Trophoblast cell (in vitro differentiated cells and primary cell): ENCODE measurements at regions not wholly inside any gene's neighbourhood (a gene's known extent, or its start where the extent isn't known, plus 50 kb on each side); places are given as distances from the start of the nearest gene placed in this dataset.

Experiments
- DNase-seq, 2 donors: peaks; one replicate each; pipeline ENCODE4 v3.0.0-alpha.2; 2016
- H2AFZ ChIP-seq: 2 replicates; pipeline ENCODE4 v1.6.1; 2013; ENCODE audit warnings: low read length, moderate library complexity, mild to moderate bottlenecking; ENCODE audit not compliant: insufficient read depth, poor library complexity
- H2AK5ac ChIP-seq: 2 replicates; pipeline ENCODE4 v1.6.1; 2013; ENCODE audit warnings: mild to moderate bottlenecking, low read length
- H2BK120ac ChIP-seq: 2 replicates; pipeline ENCODE4 v1.6.1; 2013; ENCODE audit warnings: low read length, mild to moderate bottlenecking, moderate library complexity; ENCODE audit not compliant: insufficient read depth, poor library complexity
- H2BK12ac ChIP-seq: 2 replicates; pipeline ENCODE4 v1.6.1; 2013; ENCODE audit warnings: mild to moderate bottlenecking, low read length, moderate library complexity
- H2BK5ac ChIP-seq: 2 replicates; pipeline ENCODE4 v1.6.1; 2013; ENCODE audit warnings: low read length, low read depth, moderate library complexity, mild to moderate bottlenecking; ENCODE audit not compliant: poor library complexity
- H3K14ac ChIP-seq: 2 replicates; pipeline ENCODE4 v1.6.1; 2013; ENCODE audit warnings: mild to moderate bottlenecking, low read length
- H3K18ac ChIP-seq: 2 replicates; pipeline ENCODE4 v1.6.1; 2013; ENCODE audit warnings: mild to moderate bottlenecking, low read length
- H3K23ac ChIP-seq: 2 replicates; pipeline ENCODE4 v1.6.1; 2013; ENCODE audit warnings: low read length
- H3K27ac ChIP-seq: 2 replicates; pipeline ENCODE4 v1.5.1; 2013; ENCODE audit warnings: low read depth, mild to moderate bottlenecking, inconsistent platforms, low read length, moderate library complexity
- H3K27me3 ChIP-seq: 2 replicates; pipeline ENCODE4 v1.6.1; 2013; ENCODE audit warnings: inconsistent platforms, mild to moderate bottlenecking, low read length, moderate library complexity; ENCODE audit not compliant: insufficient read depth
- H3K36me3 ChIP-seq, 2 experiments: 1 replicate in 1 of 2; 2 replicates in 1 of 2; pipeline ENCODE4 v1.6.1; 2013; ENCODE audit warnings: low read length in 2 of 2, mild to moderate bottlenecking in 2 of 2, moderate library complexity in 1 of 2; ENCODE audit not compliant: insufficient read depth in 2 of 2, control insufficient read depth in 1 of 2
- H3K4ac ChIP-seq: 2 replicates; pipeline ENCODE4 v1.6.1; 2013; ENCODE audit warnings: low read depth, mild to moderate bottlenecking, low read length, moderate library complexity
- H3K4me1 ChIP-seq, 2 experiments: 1 replicate in 1 of 2; 2 replicates in 1 of 2; pipeline ENCODE4 v1.6.1; 2013; ENCODE audit warnings: low read length in 2 of 2, mild to moderate bottlenecking in 2 of 2, moderate library complexity in 1 of 2; ENCODE audit not compliant: insufficient read depth in 2 of 2, control insufficient read depth in 1 of 2
- H3K4me2 ChIP-seq: 2 replicates; pipeline ENCODE4 v1.6.1; 2013; ENCODE audit warnings: inconsistent platforms, mild to moderate bottlenecking, low read length, moderate library complexity
- H3K4me3 ChIP-seq: 2 replicates; pipeline ENCODE4 v1.5.1; 2013; ENCODE audit warnings: mild to moderate bottlenecking, low read depth, low read length, inconsistent platforms
- H3K79me1 ChIP-seq: one replicate; pipeline ENCODE4 v1.6.1; 2013; ENCODE audit warnings: low read length
- H3K79me2 ChIP-seq: 2 replicates; pipeline ENCODE4 v1.6.1; 2013; ENCODE audit warnings: low read length, mild to moderate bottlenecking; ENCODE audit not compliant: control insufficient read depth, insufficient read depth, poor library complexity
- H3K9ac ChIP-seq: 2 replicates; pipeline ENCODE4 v1.6.1; 2013; ENCODE audit warnings: mild to moderate bottlenecking, low read length
- H3K9me3 ChIP-seq: 2 replicates; pipeline ENCODE4 v1.6.1; 2013; ENCODE audit warnings: low read depth, mild to moderate bottlenecking, control low read depth, inconsistent platforms, low read length; ENCODE audit not compliant: insufficient read depth
- H4K12ac ChIP-seq: 2 replicates; pipeline ENCODE4 v1.6.1; 2013; ENCODE audit warnings: low read depth, mild to moderate bottlenecking, low read length, moderate library complexity
- H4K8ac ChIP-seq: 2 replicates; pipeline ENCODE4 v1.6.1; 2013; ENCODE audit warnings: low read depth, mild to moderate bottlenecking, low read length, moderate library complexity
- H4K91ac ChIP-seq: one replicate; pipeline ENCODE4 v1.6.1; 2013; ENCODE audit warnings: low read depth, mild to moderate bottlenecking, low read length, moderate library complexity
- WGBS: extraction: QIAGEN DNeasy Blood & Tissue Kit; methylation state at CpG from one replicate; pipeline ENCODE4 v1.1.7; 2013; ENCODE audit warnings: missing lambda C conversion rate; ENCODE audit not compliant: insufficient read length, insufficient coverage; ENCODE audit errors: extremely low coverage; 5-methylcytosine and 5-hydroxymethylcytosine counted together

DNA sequence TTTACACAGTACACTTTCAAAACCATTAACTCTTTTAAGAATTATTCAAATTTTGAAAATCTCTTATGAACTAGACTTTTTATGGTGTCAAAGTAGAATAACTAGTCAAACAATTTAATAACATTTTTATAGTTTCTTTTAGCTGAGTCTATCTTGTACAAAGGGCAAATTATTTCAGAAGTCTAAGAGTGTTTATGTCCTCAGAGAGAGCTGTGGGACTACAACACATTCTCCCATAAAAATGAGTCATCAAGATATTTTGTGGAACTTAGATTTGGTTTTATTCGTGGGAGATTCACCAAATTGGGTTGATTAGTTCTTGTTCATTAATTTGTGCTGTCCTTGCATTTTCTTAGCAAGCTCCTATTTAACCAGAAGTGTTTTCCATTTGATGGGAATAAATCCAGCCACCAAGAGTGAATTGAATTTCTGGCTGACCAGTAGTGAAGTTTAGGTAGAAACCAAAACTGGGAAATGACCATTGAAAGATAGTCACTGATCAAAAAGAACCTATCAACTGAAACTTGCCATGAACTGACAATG lies 291.0 kb downstream of the DLEU7 start:
- DNase-seq = no peak
- no CpG with 5 or more reads among the region's 1 CpG for WGBS
- H3K36me3 ChIP-seq = no peaks in the 10 kb centered on the region

GRCh38 chr13:50561739-50562138 lies 281.8 kb downstream of the DLEU7 start:
- H3K18ac ChIP-seq = no peak overlapping the region
- no peak overlapping the region for H3K9ac ChIP-seq
- H3K14ac ChIP-seq = no peak overlapping the region
- no peaks in the 10 kb centered on the region for H3K79me2 ChIP-seq
- H3K27ac ChIP-seq = no peak overlapping the region
- no peaks in the 10 kb centered on the region for H3K9me3 ChIP-seq
- H3K27me3 ChIP-seq = no peaks in the 10 kb centered on the region
- H3K4me1 ChIP-seq = no peaks in the 10 kb centered on the region
- H3K4me3 ChIP-seq = no peak overlapping the region
- H2AFZ ChIP-seq = no peak overlapping the region
- H2AK5ac ChIP-seq = no peak overlapping the region
- no peak overlapping the region for H2BK120ac ChIP-seq
- no peak overlapping the region for H3K4me2 ChIP-seq
- DNase-seq = no peak
- no peaks in the 10 kb centered on the region for H3K36me3 ChIP-seq
- H4K12ac ChIP-seq = no peak overlapping the region
- no peak overlapping the region for H3K23ac ChIP-seq
- no peak overlapping the region for H2BK5ac ChIP-seq
- H4K91ac ChIP-seq = no peak overlapping the region
- no peaks in the 10 kb centered on the region for H3K79me1 ChIP-seq
- H2BK12ac ChIP-seq = no peak overlapping the region
- H4K8ac ChIP-seq = no peak overlapping the region
- no peak overlapping the region for H3K4ac ChIP-seq

More for the DNA sequence above, 291.0 kb downstream of the DLEU7 start:
- Histone ChIP-seq H3K79me2 (no peaks in the 10 kb centered on the region), H3K27me3 (no peaks in the 10 kb centered on the region), H3K4ac (no peak overlapping the region), H3K23ac (no peak overlapping the region), H4K91ac (no peak overlapping the region), H2AK5ac (no peak overlapping the region), H3K14ac (no peak overlapping the region), H3K9me3 (no peaks in the 10 kb centered on the region), H2BK12ac (no peak overlapping the region), H2BK120ac (no peak overlapping the region), H3K79me1 (no peaks in the 10 kb centered on the region), H3K27ac (no peak overlapping the region), H2AFZ (no peak overlapping the region), H3K9ac (no peak overlapping the region), H2BK5ac (no peak overlapping the region), H3K4me2 (no peak overlapping the region), H4K12ac (no peak overlapping the region), H3K4me1 (no peaks in the 10 kb centered on the region), H4K8ac (no peak overlapping the region), H3K18ac (no peak overlapping the region), H3K4me3 (no peak overlapping the region)

GRCh38 chr13:50566646-50567045 lies 276.8 kb downstream of the DLEU7 start:
- Histone ChIP-seq H3K4ac (no peak overlapping the region), H2BK120ac (no peak overlapping the region), H3K9ac (no peak overlapping the region), H3K27ac (no peak overlapping the region), H4K91ac (no peak overlapping the region), H3K18ac (no peak overlapping the region), H3K4me2 (no peak overlapping the region), H4K12ac (no peak overlapping the region), H3K23ac (no peak overlapping the region), H2BK5ac (no peak overlapping the region), H3K9me3 (no peaks in the 10 kb centered on the region), H3K4me3 (no peak overlapping the region), H2AK5ac (no peak overlapping the region), H3K4me1 (no peaks in the 10 kb centered on the region), H3K79me1 (no peaks in the 10 kb centered on the region), H2AFZ (no peak overlapping the region), H3K36me3 (no peaks in the 10 kb centered on the region), H3K79me2 (no peaks in the 10 kb centered on the region), H3K27me3 (no peaks in the 10 kb centered on the region), H2BK12ac (no peak overlapping the region), H4K8ac (no peak overlapping the region), H3K14ac (no peak overlapping the region)
- no peak for DNase-seq

DNA sequence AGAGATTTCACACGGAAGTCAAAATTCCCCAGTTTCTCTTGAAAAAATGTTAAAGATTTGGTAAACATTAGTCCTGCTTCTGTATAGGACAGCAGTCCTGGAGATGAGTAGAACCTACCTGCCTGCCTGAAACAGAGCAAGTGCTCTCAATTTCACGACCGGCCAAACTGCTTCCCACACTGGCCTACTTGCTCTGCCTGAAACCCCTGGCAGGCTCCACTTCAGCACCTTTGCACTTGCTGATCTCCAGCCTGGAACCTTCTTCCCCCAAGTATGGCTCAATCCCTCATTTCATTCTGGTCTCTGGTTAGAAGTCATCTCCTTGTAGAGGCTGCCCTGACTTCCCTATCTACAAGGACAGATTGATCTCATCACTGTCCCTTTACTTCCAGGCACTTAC lies 271.4 kb downstream of the DLEU7 start:
- Histone ChIP-seq H3K4ac (no peak overlapping the region), H4K8ac (no peak overlapping the region), H3K9me3 (no peaks in the 10 kb centered on the region), H3K79me1 (no peaks in the 10 kb centered on the region), H2AK5ac (no peak overlapping the region), H2BK12ac (no peak overlapping the region), H3K4me2 (no peak overlapping the region), H2AFZ (no peak overlapping the region), H3K14ac (no peak overlapping the region), H2BK5ac (no peak overlapping the region), H3K27me3 (no peaks in the 10 kb centered on the region), H3K23ac (no peak overlapping the region), H3K36me3 (no peaks in the 10 kb centered on the region), H3K18ac (no peak overlapping the region), H3K9ac (no peak overlapping the region), H2BK120ac (no peak overlapping the region), H4K91ac (no peak overlapping the region), H3K79me2 (no peaks in the 10 kb centered on the region), H3K4me1 (no peaks in the 10 kb centered on the region), H3K4me3 (no peak overlapping the region), H3K27ac (no peak overlapping the region), H4K12ac (no peak overlapping the region)
- no peak for DNase-seq
- no CpG with 5 or more reads among the region's 3 CpGs for WGBS
